Testis (tissue), 2 donors: ENCODE measurements at regions not wholly inside any gene's neighbourhood (a gene's known extent, or its start where the extent isn't known, plus 50 kb on each side); places are given as distances from the start of the nearest gene placed in this dataset.

ENCODE experiments used
- CTCF ChIP-seq, 3 experiments: fragments of 450-650 bp in 2 of 3; fragments of 200-600 bp in 1 of 3; sonication (generic) in 1 of 3; IDR thresholded peaks; one replicate each; pipeline ENCODE4 v1.5.1; 2016 to 2019; ENCODE audit warnings: antibody characterized with exemption in 3 of 3, mild to moderate bottlenecking in 2 of 3, moderate library complexity in 1 of 3
- POLR2A ChIP-seq: fragments of 450-650 bp; IDR thresholded peaks from one replicate; pipeline ENCODE4 v1.6.1; 2017; ENCODE audit warnings: antibody characterized with exemption, mild to moderate bottlenecking, moderate library complexity

- TF ChIP-seq POLR2A (no peak), CTCF (IDR thresholded peaks at IDR 0.05) (no peak)
Measured at GRCh38 chr10:59460601-59461000, 98.3 kb upstream of the FAM13C start.
